DOHH2 (cell line): ENCODE measurements at regions not wholly inside any gene's neighbourhood (a gene's known extent, or its start where the extent isn't known, plus 50 kb on each side); places are given as distances from the start of the nearest gene placed in this dataset.
A peak's percentile ranks its signal among the peaks of the same experiment; 100 is the strongest.
"Not testable (repeated sequence)": the region's sequence is repeated elsewhere in the genome, so short reads cannot be mapped to it uniquely, and the experiment has no call there.

Experiments
- EZH2phosphoT487 ChIP-seq: fragments of 200-600 bp; sonication (generic); IDR thresholded peaks from 2 replicates; pipeline ENCODE4 v1.6.1; 2017; ENCODE audit warnings: borderline replicate concordance, mild to moderate bottlenecking, antibody characterized with exemption, low read length, moderate library complexity, mixed read lengths
- TF ChIP-seq, protein P1 (sequence below): fragments of 200-600 bp; sonication (generic); IDR thresholded peaks from one replicate; pipeline ENCODE4 v1.5.1; 2014; ENCODE audit warnings: antibody characterized with exemption, mild to moderate bottlenecking, low read depth, low read length; ENCODE audit not compliant: poor library complexity, severe bottlenecking

DNA sequence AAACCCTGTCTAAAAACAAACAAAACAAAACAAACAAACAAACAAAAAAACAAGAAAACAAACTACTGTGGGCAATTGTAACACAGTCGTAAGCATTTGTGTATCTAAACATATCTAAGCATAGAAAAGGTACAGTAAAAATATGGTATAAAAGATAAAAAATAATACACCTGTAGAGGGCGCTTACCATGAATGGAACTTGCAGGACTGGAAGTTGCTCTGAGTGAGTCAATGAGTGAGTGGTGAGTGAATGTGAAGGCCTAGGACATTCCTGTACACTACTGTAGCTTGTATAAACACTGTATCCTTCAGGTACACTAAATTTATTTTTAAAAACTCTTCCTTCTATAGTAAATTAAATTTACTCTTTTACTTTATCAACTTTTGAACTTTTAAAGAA, 332.0 kb downstream of the ZNF248 start:
- TF ChIP-seq, protein P1, sequence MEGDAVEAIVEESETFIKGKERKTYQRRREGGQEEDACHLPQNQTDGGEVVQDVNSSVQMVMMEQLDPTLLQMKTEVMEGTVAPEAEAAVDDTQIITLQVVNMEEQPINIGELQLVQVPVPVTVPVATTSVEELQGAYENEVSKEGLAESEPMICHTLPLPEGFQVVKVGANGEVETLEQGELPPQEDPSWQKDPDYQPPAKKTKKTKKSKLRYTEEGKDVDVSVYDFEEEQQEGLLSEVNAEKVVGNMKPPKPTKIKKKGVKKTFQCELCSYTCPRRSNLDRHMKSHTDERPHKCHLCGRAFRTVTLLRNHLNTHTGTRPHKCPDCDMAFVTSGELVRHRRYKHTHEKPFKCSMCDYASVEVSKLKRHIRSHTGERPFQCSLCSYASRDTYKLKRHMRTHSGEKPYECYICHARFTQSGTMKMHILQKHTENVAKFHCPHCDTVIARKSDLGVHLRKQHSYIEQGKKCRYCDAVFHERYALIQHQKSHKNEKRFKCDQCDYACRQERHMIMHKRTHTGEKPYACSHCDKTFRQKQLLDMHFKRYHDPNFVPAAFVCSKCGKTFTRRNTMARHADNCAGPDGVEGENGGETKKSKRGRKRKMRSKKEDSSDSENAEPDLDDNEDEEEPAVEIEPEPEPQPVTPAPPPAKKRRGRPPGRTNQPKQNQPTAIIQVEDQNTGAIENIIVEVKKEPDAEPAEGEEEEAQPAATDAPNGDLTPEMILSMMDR: peak; percentile 27
- not testable (repeated sequence) for TF ChIP-seq EZH2phosphoT487
